Psoas muscle (tissue), 7 donors: ENCODE measurements at regions not wholly inside any gene's neighbourhood (a gene's known extent, or its start where the extent isn't known, plus 50 kb on each side); places are given as distances from the start of the nearest gene placed in this dataset.

Experiments
- ATAC-seq, 4 donors: fragments of 200-7000 bp; cut with Tn5 transposase; one replicate each; pipeline ENCODE4 v1.9.1; 2020; ENCODE audit warnings: moderate library complexity in 3 of 4, mild to moderate bottlenecking in 2 of 4
- DNase-seq, 2 donors: peaks; one replicate each; pipeline ENCODE4 v3.0.0-alpha.2; 2020
- H3K27ac ChIP-seq: fragments of 200-600 bp; one replicate; pipeline ENCODE4 v1.8.0; 2022
- H3K27me3 ChIP-seq, 3 donors: fragments of 200-600 bp in 1 of 3; one replicate each; pipeline versions ENCODE4 v1.6.1 to v1.8.0; 2013 to 2022; ENCODE audit warnings: low read length in 2 of 3, mild to moderate bottlenecking in 2 of 3, moderate library complexity in 1 of 3; ENCODE audit not compliant: insufficient read depth in 3 of 3
- H3K36me3 ChIP-seq, 2 donors: fragments of 200-600 bp in 1 of 2; one replicate each; pipeline versions ENCODE4 v1.6.1 to v1.8.0; 2013 to 2022; ENCODE audit warnings: low read depth in 1 of 2, mild to moderate bottlenecking in 1 of 2, moderate library complexity in 1 of 2; ENCODE audit not compliant: insufficient read depth in 1 of 2
- H3K4me1 ChIP-seq: fragments of 200-600 bp; one replicate; pipeline ENCODE4 v1.8.0; 2022
- H3K4me3 ChIP-seq: fragments of 200-600 bp; one replicate; pipeline ENCODE4 v1.8.0; 2022; ENCODE audit warnings: mild to moderate bottlenecking
- H3K9me3 ChIP-seq: fragments of 200-600 bp; one replicate; pipeline ENCODE4 v1.8.0; 2022
- WGBS, 3 donors: extraction: QIAGEN DNeasy Blood & Tissue Kit; methylation state at CpG; one replicate each; pipeline versions ENCODE4 v1.1.6 to v1.1.7; 2013; 5-methylcytosine and 5-hydroxymethylcytosine counted together
- intact Hi-C, 2 donors: fragments of 100-400 bp; cut with DNase I; formaldehyde crosslinking; loops; one replicate each; pipeline versions ENCODE4 v1.11.0 to v1.14.2; 2022
- TF ChIP-seq, protein P1 (sequence below): fragments of 200-600 bp; IDR thresholded peaks from one replicate; pipeline ENCODE4 v1.8.0; 2022; ENCODE audit warnings: antibody characterized with exemption
- donor health status: healthy with polysubstance abuse.
- donor health status: DM: no; HTN: no; CAD: no; lungs with moderate emphysema.
- donor health status: Bipolar disorder and iron deficiency.
- donor health status: healthy.
- donor health status: DM: yes; HTN: yes; CAD: no.
- donor health status: DM: no; HTN: no; CAD: no.
- donor health status: DM: yes; HTN: yes; CAD: no.

DNA sequence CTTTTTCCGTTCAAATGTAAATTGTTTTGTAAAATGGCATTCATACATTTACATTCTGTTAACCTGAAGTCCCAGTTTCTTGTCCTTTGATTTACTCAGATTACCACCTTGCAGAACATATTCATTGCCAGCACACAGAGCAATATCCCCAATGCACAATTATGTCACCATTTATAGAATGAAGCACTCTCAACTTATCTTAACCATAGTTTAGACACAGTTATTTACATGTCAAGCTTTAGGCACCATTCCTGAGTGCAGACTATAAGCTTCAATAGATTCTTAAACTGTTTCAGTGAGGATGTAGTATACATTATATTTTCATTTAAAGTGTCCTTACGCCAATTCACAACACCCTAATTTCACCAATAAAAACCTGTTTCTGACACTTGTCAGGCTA, 1977.9 kb downstream of the SUCLG1 start:
- no peaks in the 10 kb centered on the region for H3K27me3 ChIP-seq
- no peak overlapping the region for H3K27ac ChIP-seq
- no peaks in the 10 kb centered on the region for H3K36me3 ChIP-seq
- ATAC-seq (no peak), DNase-seq (no peak)
- H3K4me1 ChIP-seq, result no peaks in the 10 kb centered on the region
- WGBS, 3 donors, result 84 to 85% (median 84%) methylated on average over 2 of the region's 2 CpGs
- H3K9me3 ChIP-seq, result no peaks in the 10 kb centered on the region
- no peak overlapping the region for H3K4me3 ChIP-seq
- intact Hi-C loops, result no loop called here
- TF ChIP-seq, protein P1, sequence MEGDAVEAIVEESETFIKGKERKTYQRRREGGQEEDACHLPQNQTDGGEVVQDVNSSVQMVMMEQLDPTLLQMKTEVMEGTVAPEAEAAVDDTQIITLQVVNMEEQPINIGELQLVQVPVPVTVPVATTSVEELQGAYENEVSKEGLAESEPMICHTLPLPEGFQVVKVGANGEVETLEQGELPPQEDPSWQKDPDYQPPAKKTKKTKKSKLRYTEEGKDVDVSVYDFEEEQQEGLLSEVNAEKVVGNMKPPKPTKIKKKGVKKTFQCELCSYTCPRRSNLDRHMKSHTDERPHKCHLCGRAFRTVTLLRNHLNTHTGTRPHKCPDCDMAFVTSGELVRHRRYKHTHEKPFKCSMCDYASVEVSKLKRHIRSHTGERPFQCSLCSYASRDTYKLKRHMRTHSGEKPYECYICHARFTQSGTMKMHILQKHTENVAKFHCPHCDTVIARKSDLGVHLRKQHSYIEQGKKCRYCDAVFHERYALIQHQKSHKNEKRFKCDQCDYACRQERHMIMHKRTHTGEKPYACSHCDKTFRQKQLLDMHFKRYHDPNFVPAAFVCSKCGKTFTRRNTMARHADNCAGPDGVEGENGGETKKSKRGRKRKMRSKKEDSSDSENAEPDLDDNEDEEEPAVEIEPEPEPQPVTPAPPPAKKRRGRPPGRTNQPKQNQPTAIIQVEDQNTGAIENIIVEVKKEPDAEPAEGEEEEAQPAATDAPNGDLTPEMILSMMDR, result no peak

DNA sequence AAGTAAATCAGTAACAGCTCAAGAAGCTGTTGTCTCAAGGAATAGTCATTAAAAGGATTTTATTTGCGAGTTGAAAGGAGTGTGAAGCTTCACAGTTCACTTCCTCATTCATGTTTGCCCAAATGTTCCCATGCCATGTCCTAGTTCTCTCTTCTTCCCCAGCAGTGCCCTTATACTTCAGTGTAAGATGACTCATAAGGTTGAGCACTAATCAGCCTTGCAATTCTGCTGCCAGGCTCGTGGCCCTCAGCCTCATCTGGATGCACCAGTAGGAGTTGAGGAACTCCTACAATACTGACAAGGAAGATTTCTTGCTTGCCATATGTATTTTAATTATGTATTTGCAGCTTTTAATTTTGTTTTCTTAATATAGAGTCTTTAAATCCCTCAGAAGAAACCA, 1980.4 kb downstream of the SUCLG1 start:
- TF ChIP-seq, protein P1, result no peak
- no peak for DNase-seq
- ATAC-seq, result no peak
- Histone ChIP-seq H3K27me3 (no peaks in the 10 kb centered on the region), H3K36me3 (no peaks in the 10 kb centered on the region), H3K4me3 (no peak overlapping the region), H3K9me3 (no peaks in the 10 kb centered on the region), H3K27ac (no peak overlapping the region), H3K4me1 (no peaks in the 10 kb centered on the region)
- 64 to 70% (median 67%) methylated on average over 2 of the region's 2 CpGs for WGBS, 3 donors
- intact Hi-C loops, result no loop called here

DNA sequence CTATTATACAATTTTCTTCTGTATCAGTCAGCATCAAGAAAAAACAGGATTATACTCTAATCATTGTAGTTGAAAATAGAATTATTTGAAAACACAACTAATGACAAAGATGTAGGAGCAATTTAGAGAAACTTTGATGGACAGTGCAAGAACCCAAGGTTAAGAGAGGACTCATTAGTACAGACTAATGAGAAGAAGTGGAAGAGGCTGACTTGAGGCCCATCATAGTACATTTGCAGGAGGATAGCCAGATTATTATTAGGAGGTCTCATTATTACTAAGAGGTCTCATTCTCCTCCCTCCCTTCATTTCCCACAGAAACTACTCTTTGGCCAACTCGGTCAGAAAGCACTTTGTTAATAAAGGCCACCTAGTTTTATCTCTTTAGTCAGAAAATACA, 1983.0 kb downstream of the SUCLG1 start:
- H3K4me1 ChIP-seq, result no peaks in the 10 kb centered on the region
- no peak for DNase-seq
- no peaks in the 10 kb centered on the region for H3K27me3 ChIP-seq
- ATAC-seq, result no peak
- H3K9me3 ChIP-seq, result no peaks in the 10 kb centered on the region
- intact Hi-C loops, result no loop called here
- TF ChIP-seq, protein P1, result no peak
- no peak overlapping the region for H3K27ac ChIP-seq
- no peak overlapping the region for H3K4me3 ChIP-seq
- WGBS, 3 donors, result 62 to 82% (median 66%) methylated on average over 1 of the region's 1 CpG
- no peaks in the 10 kb centered on the region for H3K36me3 ChIP-seq

DNA sequence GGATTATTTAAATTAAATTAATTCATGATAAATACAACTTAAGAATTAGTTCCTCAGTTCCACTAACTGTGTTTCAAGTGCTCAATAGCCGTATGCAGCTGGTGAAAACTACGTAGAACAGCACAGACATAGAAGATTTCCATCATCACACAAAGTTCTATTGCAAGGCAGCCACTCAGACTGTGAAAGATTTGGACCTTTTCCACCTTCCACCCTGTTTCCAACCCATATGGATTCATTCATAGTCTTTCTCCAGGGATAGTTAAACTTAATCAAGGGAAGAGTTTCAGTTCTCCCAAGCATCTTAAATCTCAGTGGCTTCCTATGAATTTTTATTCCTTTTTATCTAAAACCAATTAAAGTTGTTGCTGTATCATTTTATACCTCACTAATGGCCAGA, 2030.8 kb downstream of the SUCLG1 start:
- Histone ChIP-seq H3K27ac (no peak overlapping the region), H3K27me3 (no peaks in the 10 kb centered on the region), H3K36me3 (no peaks in the 10 kb centered on the region), H3K9me3 (no peaks in the 10 kb centered on the region), H3K4me3 (no peak overlapping the region), H3K4me1 (no peaks in the 10 kb centered on the region)
- 70 to 78% (median 77%) methylated on average over 2 of the region's 2 CpGs for WGBS, 3 donors
- ATAC-seq (no peak), DNase-seq (no peak)
- intact Hi-C loops, result no loop called here
- TF ChIP-seq, protein P1, result no peak

DNA sequence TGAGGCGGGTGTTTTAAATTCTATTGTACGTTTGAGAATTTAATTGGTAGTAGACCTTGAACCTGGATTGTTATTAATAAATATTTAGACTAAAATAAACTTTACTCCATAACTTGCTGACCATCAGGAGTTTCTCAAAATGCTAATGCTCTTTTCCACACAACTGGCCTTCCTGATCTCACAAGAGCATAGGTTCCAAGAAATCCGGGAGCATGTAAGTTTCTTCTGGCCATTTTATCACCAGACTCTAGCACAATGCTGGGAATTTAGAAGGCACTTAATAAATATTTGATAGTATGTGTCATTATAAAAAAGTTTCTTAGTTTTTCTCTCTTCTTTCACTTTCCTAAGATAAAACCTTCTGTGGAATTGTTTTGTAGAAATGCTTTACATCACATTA, 2047.1 kb downstream of the SUCLG1 start:
- intact Hi-C loops, result no loop called here
- Histone ChIP-seq H3K36me3 (no peaks in the 10 kb centered on the region), H3K9me3 (peaks cover 3% of the 10 kb centered on the region), H3K27ac (no peak overlapping the region), H3K27me3 (no peaks in the 10 kb centered on the region), H3K4me1 (no peaks in the 10 kb centered on the region), H3K4me3 (no peak overlapping the region)
- ATAC-seq (no peak), DNase-seq (no peak)
- TF ChIP-seq, protein P1, result no peak
- 61 to 63% (median 61%) methylated on average over 3 of the region's 3 CpGs for WGBS, 3 donors
